ENCODE measurements at regions not wholly inside any gene's neighbourhood (a gene's known extent, or its start where the extent isn't known, plus 50 kb on each side); places are given as distances from the start of the nearest gene placed in this dataset.
A peak's percentile ranks its signal among the peaks of the same experiment; 100 is the strongest.

- DNase-seq (ENCODE audit: low spot score), result no peak
- Histone ChIP-seq H2AFZ (replicated peaks) (no peak overlapping the region), H3K36me3 (no peaks in the 10 kb centered on the region), H3F3A (ENCODE audit: low read depth) (no peaks in the 10 kb centered on the region), H3K79me2 (ENCODE audit: low read depth) (no peaks in the 10 kb centered on the region), H4K20me1 (ENCODE audit: low read depth) (no peaks in the 10 kb centered on the region), H3K4me1 (peaks cover 15% of the 10 kb centered on the region), H3K9me3 (ENCODE audit: low read depth) (no peaks in the 10 kb centered on the region), H3K4me2 (no peak overlapping the region), H3K27me3 (no peaks in the 10 kb centered on the region), H3K9ac (no peak overlapping the region), H3K27ac (no peak overlapping the region), H3K4me3 (no peak overlapping the region)
- Mint-ChIP-seq H3K9me3 (no peaks in the 10 kb centered on the region), H3K4me1 (peaks cover 16% of the 10 kb centered on the region), H3K27ac (no peak overlapping the region), H3K27me3 (ENCODE audit: insufficient read depth, low read depth) (peaks cover 12% of the 10 kb centered on the region), H3K4me3 (no peak overlapping the region), H3K36me3 (no peaks in the 10 kb centered on the region)
- no peak for TF ChIP-seq CTCF (IDR thresholded peaks at IDR 0.05)
- TF ChIP-seq EZH2 (IDR thresholded peaks at IDR 0.05), result no peak
- no peak for TF ChIP-seq EZH2phosphoT487 (IDR thresholded peaks at IDR 0.05)
Observed at GRCh38 chr5:5794118-5794560, 371.7 kb downstream of the ICE1 start.

DNA sequence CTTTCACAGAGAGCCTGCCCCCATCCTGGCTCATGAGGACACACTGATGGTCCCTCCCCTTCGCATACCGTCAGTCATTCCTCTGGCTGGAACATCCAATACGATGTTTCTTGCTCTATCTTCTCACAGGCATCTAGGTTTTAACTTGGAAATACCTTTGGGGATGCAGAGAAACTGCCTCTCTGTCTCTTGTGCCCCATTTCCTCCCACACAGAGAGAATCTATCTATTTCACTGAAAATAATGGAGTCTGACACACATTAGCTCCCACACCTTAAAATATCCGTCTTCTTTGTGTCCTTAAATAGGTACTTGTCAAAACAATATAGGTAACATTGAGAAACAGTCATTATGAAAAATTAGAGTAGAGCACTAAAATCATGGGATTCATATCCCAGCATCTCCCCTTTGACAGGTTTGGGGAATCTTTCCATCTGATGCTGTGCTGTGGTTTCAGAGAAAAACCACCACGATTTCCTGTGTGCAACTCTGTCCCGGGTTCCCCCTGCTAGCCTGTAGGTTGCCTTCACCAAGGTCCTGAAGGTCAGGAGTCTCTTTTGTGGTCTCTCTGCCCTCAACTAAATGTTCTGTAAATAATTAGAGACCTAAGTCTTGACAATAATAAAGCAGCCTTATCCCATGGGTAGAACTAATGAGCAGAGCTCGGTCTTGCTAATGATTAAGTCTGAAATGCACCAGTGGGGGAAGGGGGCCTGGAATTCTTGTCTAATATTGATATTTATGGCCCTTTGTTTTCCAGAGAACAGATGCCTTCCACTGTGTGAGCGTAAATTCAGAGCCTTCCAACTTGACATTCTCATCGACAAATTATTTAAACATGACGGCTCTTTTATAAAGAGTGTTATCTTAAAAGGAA is 371.0 kb downstream of the ICE1 start:
- H3K79me2 ChIP-seq (ENCODE audit: low read depth), result no peaks in the 10 kb centered on the region
- DNase-seq (ENCODE audit: low spot score), result no peak
- H3K27ac ChIP-seq, result no peak overlapping the region
- H3F3A ChIP-seq (ENCODE audit: low read depth), result no peaks in the 10 kb centered on the region
- Mint-ChIP-seq H3K4me1 (peaks cover 16% of the 10 kb centered on the region), H3K9me3 (no peaks in the 10 kb centered on the region), H3K4me3 (no peak overlapping the region), H3K27ac (peak overlapping the region; percentile 34), H3K27me3 (ENCODE audit: insufficient read depth, low read depth) (peaks cover 12% of the 10 kb centered on the region), H3K36me3 (no peaks in the 10 kb centered on the region)
- H2AFZ ChIP-seq (replicated peaks), result no peak overlapping the region
- H3K9me3 ChIP-seq (ENCODE audit: low read depth), result no peaks in the 10 kb centered on the region
- H3K4me1 ChIP-seq, result peaks cover 15% of the 10 kb centered on the region
- H3K4me3 ChIP-seq, result no peak overlapping the region
- H3K4me2 ChIP-seq, result no peak overlapping the region
- TF ChIP-seq EZH2 (IDR thresholded peaks at IDR 0.05), result no peak
- no peak for TF ChIP-seq CTCF (IDR thresholded peaks at IDR 0.05)
- TF ChIP-seq EZH2phosphoT487 (IDR thresholded peaks at IDR 0.05), result no peak
- H3K36me3 ChIP-seq, result no peaks in the 10 kb centered on the region
- H3K27me3 ChIP-seq, result no peaks in the 10 kb centered on the region
- no peak overlapping the region for H3K9ac ChIP-seq
- no peaks in the 10 kb centered on the region for H4K20me1 ChIP-seq (ENCODE audit: low read depth)

GRCh38 chr5:5792106-5792505 is 369.6 kb downstream of the ICE1 start:
- H3K4me3 Mint-ChIP-seq, result no peak overlapping the region

More at GRCh38 chr5:5792106-5792505, 369.6 kb downstream of the ICE1 start:
- no peak overlapping the region for H3K27ac ChIP-seq
- no peak overlapping the region for H3K4me3 ChIP-seq
- no peaks in the 10 kb centered on the region for H3K79me2 ChIP-seq (ENCODE audit: low read depth)
- no peaks in the 10 kb centered on the region for H4K20me1 ChIP-seq (ENCODE audit: low read depth)
- no peak overlapping the region for H3K27ac Mint-ChIP-seq
- no peaks in the 10 kb centered on the region for H3K9me3 ChIP-seq (ENCODE audit: low read depth)
- H3K4me1 ChIP-seq, result peaks cover 15% of the 10 kb centered on the region
- no peak for DNase-seq (ENCODE audit: low spot score)
- H3K4me1 Mint-ChIP-seq, result peaks cover 16% of the 10 kb centered on the region
- no peaks in the 10 kb centered on the region for H3K36me3 ChIP-seq
- no peaks in the 10 kb centered on the region for H3F3A ChIP-seq (ENCODE audit: low read depth)
- H3K36me3 Mint-ChIP-seq, result no peaks in the 10 kb centered on the region
- TF ChIP-seq EZH2phosphoT487 (IDR thresholded peaks at IDR 0.05) (no peak), CTCF (IDR thresholded peaks at IDR 0.05) (no peak), EZH2 (IDR thresholded peaks at IDR 0.05) (no peak)
- H3K4me2 ChIP-seq, result no peak overlapping the region
- H3K27me3 ChIP-seq, result no peaks in the 10 kb centered on the region
- H3K9ac ChIP-seq, result no peak overlapping the region
- peaks cover 11% of the 10 kb centered on the region for H3K27me3 Mint-ChIP-seq (ENCODE audit: insufficient read depth, low read depth)
- peaks cover 3% of the 10 kb centered on the region for H3K9me3 Mint-ChIP-seq
- H2AFZ ChIP-seq (replicated peaks), result no peak overlapping the region

Data from neural progenitor cell (in vitro differentiated cells).